Left cardiac atrium (tissue), 4 donors: ENCODE measurements at regions not wholly inside any gene's neighbourhood (a gene's known extent, or its start where the extent isn't known, plus 50 kb on each side); places are given as distances from the start of the nearest gene placed in this dataset.

Source experiments
- ATAC-seq, 2 donors: fragments of 200-7000 bp; cut with Tn5 transposase; one replicate each; pipeline ENCODE4 v1.9.1; 2020; ENCODE audit warnings: mild to moderate bottlenecking in 2 of 2, moderate library complexity in 2 of 2
- DNase-seq: peaks from one replicate; pipeline ENCODE4 v3.0.0-alpha.2; 2020
- intact Hi-C, 2 donors: fragments of 100-400 bp; cut with DNase I; formaldehyde crosslinking; loops; one replicate each; pipeline versions ENCODE4 v1.14.1 to v1.15.1; 2022 to 2023
- donor health status: DM: no; HTN: yes; CAD: no.
- donor health status: DM: no; HTN: yes; CAD: no; lungs with severe emphysema.
- donor health status: DM: yes; HTN: yes; CAD: no.
- donor health status: Dilated cardiomyopathy.

DNA sequence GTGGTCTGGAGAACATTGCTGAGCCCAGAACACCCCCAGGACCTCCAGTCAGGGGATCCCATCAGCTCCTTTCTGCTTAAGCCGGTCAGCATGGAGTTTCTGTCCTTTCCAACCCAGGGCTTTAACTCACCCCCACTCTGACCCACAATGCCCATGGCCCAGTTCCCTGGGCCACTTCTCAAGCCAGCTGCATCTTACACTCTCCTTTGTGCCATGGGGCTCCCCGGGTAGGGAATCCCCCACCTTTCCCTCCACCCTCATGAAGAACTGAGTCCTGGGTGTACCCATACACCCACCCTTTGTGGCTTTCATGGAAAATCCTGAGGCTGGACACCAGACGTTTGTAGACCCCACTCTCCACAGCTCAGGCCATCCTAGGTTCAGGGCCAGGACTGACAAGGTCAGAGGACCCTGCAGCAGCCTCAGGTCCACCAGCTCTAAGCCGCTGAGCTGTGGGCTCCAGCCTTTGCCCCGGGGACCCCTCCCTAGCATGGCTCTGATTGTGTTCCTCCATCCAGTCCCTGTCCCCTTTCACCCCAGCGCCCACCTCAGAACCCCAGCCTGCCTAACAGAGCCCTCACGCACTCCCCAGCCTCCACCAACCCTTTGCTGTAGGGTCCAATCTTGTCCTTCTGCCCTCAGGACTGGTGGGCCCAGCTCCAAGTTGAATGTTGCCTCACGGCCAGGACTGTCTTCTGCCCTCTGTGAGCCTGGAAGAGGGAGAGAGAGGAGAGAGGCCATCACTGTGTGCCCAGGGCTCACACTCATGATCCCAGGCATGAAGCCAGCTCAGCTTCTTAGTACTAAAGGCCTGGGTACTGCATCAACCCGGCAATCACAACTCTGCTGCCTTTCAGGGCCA, 394.8 kb downstream of the MATN1 start:
- intact Hi-C loops, result no loop called here
- ATAC-seq (no peak), DNase-seq (no peak)

- no peak for ATAC-seq
- intact Hi-C loops, result no loop called here
- DNase-seq, result no peak
Measured at GRCh38 chr1:30328100-30328370, 395.4 kb downstream of the MATN1 start.

DNA sequence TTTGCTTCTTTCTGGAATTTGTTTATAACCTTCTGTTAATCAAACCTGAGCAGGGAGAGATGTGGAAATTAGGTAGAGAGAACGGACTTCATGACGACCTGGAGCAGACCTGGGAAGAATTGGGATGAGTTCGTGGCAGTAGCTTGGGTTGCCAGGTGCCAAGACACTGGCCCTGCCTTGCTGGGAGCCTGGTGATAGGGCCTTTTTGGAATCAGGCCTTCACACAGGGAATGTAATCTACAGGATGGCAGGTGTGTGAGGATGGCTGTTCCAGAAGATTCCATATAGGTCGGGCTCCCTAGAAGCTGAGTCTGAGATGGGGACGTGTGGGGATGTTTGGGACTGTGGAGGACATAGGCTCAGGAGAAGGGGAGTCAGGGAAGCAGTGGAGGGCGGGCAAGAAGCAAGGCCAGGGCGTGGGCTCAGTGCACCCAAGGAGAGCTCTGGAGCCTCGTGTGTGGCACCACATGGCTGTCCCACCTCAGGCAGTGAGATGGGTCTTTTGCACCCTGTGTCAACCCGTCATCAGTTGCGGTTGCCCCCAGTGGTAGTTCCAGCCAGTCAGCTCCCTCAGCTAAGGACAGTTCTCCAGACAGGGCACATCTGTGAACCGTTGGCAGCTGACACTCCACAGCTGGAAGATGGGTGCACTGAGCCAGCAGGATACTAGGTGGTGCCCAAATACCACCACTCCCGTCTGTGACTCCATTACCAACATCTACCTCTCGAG, 395.9 kb downstream of the MATN1 start:
- intact Hi-C loops, result no loop called here
- DNase-seq, result no peak

DNA sequence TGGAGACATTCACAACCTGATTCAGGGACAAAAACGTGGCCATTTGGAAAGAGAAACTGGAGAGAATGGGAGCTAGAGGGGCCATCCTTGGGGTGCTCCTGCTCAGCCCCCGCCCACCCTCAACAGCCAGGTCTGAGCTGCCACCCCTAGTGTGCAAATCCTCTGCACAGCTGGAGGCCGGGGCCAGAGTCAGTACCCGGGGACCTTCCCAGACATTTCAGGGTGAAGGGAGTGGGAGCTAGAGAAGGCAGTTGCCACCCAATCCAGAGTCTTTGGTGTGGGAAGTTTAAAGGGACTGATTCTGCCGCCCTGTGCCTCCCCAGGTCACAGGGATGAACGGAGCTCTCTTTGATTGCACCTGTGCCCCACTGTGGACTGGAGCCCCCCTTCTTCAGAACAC, 397.4 kb downstream of the MATN1 start:
- ATAC-seq, result no peak
- intact Hi-C loops, result no loop called here
- no peak for DNase-seq

More for the DNA sequence above, 395.9 kb downstream of the MATN1 start:
- no peak for ATAC-seq

- intact Hi-C loops, result no loop called here
- ATAC-seq (no peak), DNase-seq (no peak)
Measured at GRCh38 chr1:30325085-30325935, 398.1 kb downstream of the MATN1 start.

DNA sequence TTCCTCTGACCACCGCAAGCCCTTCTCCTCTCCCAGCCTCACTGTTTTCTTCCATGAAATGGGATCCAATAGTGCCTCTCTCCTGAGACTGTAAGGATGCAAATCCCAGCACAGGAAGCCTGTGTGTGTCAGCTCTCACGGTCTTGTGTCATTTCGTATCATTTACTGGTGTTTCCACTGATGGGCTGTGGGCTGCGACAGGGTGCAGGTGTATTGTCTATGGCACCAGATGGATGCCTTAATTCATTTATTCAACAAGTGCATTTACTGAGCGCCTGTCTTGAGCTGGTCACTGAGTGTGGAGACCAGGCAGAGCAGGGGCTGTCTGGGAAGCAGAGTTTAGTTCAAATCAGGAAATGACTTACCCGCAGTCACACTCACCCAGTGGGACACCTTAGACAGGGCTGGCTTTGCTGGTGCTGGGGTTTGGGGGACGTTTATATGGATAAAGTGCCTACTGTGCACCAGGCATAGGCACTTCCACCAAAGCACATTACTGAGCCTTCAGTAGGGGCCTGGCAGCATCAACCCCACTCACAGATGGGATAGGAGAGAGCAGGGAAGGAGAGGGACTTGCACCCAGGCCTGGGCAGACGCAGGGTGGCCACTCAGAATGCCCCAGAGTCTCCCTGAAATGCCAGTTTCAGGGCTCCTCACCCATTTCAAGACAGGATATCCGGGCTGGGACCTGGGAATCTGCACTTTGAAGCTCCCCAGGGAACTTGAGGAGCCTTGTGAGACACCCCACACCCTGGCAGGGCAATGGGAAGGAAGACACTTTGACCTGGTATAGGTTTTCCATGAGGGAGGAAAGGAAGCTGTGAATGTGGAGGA, 398.9 kb downstream of the MATN1 start:
- intact Hi-C loops, result no loop called here
- DNase-seq (no peak), ATAC-seq (no peak)

- intact Hi-C loops, result no loop called here
- no peak for DNase-seq
Measured at GRCh38 chr1:30323841-30324240, 399.5 kb downstream of the MATN1 start.

DNA sequence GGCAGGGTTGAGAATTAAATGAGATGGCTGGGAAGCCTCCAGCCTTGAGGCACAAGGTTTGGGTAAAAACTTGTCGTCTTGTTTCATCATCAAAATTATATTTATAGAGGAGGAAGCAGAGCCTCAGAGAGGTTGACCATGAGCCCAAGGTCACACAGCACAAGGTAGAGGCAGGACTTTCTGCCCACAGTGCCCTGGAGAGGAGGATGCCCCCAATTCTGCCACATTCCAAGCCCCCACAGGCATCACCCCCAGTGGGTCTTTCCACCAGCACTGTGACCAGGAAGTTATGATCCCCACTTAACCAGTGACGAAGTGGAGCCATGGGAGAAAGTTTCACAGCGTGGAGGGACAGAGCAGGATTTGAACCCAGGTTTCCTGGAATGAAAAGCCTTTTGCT, 400.0 kb downstream of the MATN1 start:
- DNase-seq (no peak), ATAC-seq (no peak)

More at GRCh38 chr1:30323841-30324240, 399.5 kb downstream of the MATN1 start:
- ATAC-seq, result no peak

GRCh38 chr1:30322859-30323257, 400.5 kb downstream of the MATN1 start:
- ATAC-seq, result no peak
- no peak for DNase-seq
- intact Hi-C loops, result no loop called here

More for the DNA sequence above, 400.0 kb downstream of the MATN1 start:
- intact Hi-C loops, result no loop called here

GRCh38 chr1:30321996-30322858, 401.2 kb downstream of the MATN1 start:
- no peak for ATAC-seq
- no peak for DNase-seq
- intact Hi-C loops, result no loop called here

GRCh38 chr1:30321246-30321910, 402.0 kb downstream of the MATN1 start:
- ATAC-seq, result no peak
- intact Hi-C loops, result no loop called here
- no peak for DNase-seq

DNA sequence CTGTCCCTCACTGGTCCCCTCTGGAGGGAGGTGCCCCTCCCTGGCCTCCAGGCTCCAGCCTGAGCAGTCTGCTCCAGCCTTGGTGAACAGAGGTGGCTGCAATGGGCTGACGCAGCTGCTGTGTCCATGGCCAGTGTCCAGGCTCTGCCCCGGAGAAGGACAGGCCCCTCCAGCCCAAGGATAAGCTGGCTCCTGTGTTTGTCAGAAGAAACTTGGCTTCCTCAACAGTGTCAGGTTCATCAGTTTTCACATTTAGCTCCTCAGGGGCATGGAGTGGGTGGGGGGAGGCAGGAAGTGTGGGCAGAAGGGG, 402.8 kb downstream of the MATN1 start:
- ATAC-seq (no peak), DNase-seq (no peak)

DNA sequence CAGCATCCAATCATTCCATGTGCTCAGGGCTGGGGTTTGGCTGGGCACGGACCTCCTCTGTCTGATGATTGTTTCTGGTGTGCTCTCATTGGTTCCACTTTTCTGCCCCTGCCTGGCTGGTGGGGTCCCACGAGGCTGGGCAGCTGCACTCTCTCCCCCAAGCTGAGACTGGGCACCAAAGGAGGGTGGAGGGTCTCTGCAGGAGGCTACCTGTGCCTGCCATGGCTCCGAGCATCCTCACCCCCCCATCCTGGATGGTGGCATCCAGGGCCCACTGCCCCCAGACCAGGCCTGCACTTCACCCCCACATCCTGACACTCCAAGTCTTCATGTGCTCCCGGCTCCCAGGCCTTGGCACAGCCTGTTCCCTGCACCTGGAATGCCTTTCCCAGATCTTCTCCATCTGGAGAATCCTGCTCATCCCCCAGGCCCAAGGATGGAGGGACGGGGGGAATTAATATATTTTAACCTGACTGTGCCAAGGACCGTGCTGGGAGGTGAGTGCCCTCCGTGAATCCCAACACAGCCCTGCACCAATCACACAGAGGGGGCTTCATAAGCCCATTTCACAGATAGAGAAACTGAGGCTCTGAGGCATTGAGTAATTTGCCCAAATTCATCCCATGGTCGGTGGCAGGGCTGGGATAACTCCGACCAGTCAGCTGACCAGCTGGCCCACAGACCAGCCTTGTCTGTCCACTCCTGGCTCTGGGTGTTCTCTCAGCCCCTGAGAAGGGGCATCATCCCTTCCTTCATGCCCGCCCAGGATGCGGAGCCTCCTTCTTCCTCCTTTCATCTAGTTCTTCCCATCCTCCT, 403.4 kb downstream of the MATN1 start:
- intact Hi-C loops, result no loop called here
- no peak for DNase-seq
- no peak for ATAC-seq

More for the DNA sequence above, 402.8 kb downstream of the MATN1 start:
- intact Hi-C loops, result no loop called here

- intact Hi-C loops, result no loop called here
- no peak for ATAC-seq
- no peak for DNase-seq
Measured at GRCh38 chr1:30318864-30319718, 404.3 kb downstream of the MATN1 start.

DNA sequence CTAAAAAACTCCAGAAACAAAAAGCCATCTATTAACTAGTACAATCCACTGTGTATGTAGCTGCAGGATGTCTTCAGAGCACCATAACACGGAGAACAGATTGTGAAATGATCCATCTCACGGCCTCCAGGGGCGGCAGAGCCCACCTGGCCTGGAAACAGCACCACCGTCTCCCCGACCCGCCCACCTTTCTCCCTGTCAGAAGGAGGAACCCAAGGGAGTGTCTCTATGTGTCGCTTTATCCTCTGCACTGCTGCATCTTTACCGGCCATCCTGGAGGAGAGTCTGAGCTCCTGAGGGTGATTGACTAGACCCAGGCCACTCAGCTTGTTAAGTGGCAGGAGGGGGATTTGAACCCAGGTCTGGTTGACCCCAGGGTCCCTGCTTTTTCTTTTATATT, 405.0 kb downstream of the MATN1 start:
- DNase-seq, result no peak
- intact Hi-C loops, result no loop called here
- ATAC-seq, result no peak

DNA sequence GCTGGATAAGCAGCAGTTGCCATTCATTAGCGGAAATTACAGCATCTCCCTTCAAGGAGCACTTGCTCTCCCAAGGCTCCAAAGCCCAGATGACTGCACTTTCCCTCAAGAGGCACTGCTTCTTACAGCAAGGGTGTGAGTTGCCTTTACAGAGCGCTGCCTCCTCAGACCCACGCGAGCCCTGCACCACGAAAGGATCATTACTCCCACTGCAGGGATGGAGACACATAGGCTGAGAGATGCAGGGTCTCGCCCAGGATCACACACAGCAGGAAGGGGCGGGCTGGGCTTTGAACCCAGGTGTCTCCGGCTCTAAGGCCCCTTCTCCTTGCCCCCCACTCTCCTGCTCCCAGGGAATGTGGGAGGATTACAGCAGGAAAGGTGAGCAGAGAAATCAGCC, 405.5 kb downstream of the MATN1 start:
- intact Hi-C loops, result no loop called here
- DNase-seq (no peak), ATAC-seq (no peak)
